ENCODE measurements at regions not wholly inside any gene's neighbourhood (a gene's known extent, or its start where the extent isn't known, plus 50 kb on each side); places are given as distances from the start of the nearest gene placed in this dataset.
"Not testable (repeated sequence)": the region's sequence is repeated elsewhere in the genome, so short reads cannot be mapped to it uniquely, and the experiment has no call there.

DNA sequence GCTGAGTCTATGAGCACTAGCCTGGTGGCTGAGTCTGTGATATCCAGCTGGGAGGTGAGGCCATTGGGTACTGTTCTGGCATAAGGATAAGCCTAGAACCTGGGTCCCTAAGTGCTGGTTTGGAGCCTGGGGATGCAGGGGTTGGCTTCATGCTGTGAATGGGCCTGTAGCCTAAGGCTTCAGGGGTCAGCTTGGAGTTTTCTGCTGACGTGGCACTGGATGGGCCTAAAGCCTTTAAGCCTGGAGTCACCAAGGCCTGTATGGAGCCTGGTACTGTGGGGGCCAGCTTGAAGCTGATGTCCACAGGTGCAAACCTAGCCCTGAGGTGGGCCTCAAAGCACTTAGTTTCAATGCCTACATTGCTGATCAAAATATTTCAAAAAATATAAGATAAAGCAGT, 979.6 kb upstream of the POU3F4 start:
- no peak for DNase-seq (ENCODE audit: low read depth in 2 of 2)

GRCh38 chrX:82534086-82534597, 973.9 kb upstream of the POU3F4 start:
- no peak for DNase-seq (ENCODE audit: low read depth in 2 of 2)

- not testable (repeated sequence) for DNase-seq (ENCODE audit: low read depth in 2 of 2)
Measured at GRCh38 chrX:82537205-82537604, 970.9 kb upstream of the POU3F4 start.

- DNase-seq (ENCODE audit: low read depth in 2 of 2), result no peak
Measured at GRCh38 chrX:82541822-82542221, 966.3 kb upstream of the POU3F4 start.

GRCh38 chrX:82552201-82552600, 955.9 kb upstream of the POU3F4 start:
- not testable (repeated sequence) for DNase-seq (ENCODE audit: low read depth in 2 of 2)

GRCh38 chrX:82556588-82556987, 951.5 kb upstream of the POU3F4 start:
- DNase-seq (ENCODE audit: low read depth in 2 of 2), result no peak

- DNase-seq (ENCODE audit: low read depth in 2 of 2), result no peak
Measured at GRCh38 chrX:82585868-82586267, 922.2 kb upstream of the POU3F4 start.

GRCh38 chrX:82589410-82589809, 918.7 kb upstream of the POU3F4 start:
- DNase-seq (ENCODE audit: low read depth in 2 of 2), result no peak

GRCh38 chrX:82591421-82591820, 916.7 kb upstream of the POU3F4 start:
- DNase-seq (ENCODE audit: low read depth in 2 of 2), result no peak

- DNase-seq (ENCODE audit: low read depth in 2 of 2), result no peak
Measured at GRCh38 chrX:82626978-82627377, 881.1 kb upstream of the POU3F4 start.

DNA sequence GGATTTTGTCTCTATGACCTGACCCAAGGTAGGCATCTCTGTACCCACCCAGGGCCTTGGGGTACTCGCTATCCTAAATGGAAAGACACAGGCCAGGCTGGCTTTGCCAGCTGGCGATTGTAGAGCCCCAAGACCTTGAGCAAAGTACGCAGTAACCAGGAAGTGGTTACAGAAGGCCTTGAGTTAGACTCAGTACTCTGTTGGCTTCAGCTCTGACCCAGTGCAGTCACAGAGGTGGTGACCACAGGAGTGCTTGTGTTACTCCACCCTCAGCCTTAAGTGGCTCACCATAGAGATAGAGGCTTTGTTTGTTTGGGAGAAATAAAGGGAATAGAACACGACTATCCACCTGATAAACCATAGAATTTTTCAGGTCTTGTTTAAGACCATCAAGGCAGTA, 880.5 kb upstream of the POU3F4 start:
- no peak for DNase-seq (ENCODE audit: low read depth in 2 of 2)

DNA sequence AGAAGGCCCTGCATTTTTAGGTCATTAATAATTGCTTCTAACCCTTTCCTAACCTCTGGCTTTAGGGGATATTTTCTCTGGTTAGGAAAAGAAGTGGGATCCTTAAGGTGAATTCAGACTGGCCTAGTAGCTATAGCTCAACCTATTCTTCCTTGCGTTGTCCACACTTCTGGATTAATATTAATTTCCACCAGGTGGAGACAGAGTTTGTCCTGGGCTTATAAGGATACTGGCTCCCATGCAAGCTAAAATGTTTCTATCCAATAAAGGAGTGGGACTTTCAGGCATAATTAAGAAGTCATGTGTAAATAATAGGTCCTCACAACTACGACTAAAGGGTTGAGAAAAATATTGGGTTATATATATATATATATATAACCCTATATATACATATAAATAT, 860.0 kb upstream of the POU3F4 start:
- DNase-seq (ENCODE audit: low read depth in 2 of 2), result no peak

DNA sequence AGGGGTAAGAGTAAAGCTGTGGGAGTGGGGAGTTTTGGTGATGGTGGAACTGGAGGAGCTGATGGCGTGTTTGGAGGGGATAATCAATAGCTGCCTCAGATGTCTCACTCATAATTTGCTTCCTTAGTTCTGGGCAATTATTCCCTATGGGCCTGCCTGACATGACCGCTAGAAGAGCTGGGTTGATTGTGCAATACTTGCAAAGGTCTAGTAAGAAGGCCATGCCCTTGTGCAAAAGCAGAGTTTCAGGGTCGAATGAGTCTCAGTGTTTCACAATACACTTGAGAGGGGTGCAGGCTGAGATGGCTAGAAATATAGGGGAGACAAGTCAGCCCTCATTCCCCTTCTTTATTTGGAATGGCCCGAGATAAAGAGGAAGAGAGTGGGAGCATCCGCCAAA, 858.4 kb upstream of the POU3F4 start:
- no peak for DNase-seq (ENCODE audit: low read depth in 2 of 2)

GRCh38 chrX:82658492-82658891, 849.6 kb upstream of the POU3F4 start:
- no peak for DNase-seq (ENCODE audit: low read depth in 2 of 2)

DNA sequence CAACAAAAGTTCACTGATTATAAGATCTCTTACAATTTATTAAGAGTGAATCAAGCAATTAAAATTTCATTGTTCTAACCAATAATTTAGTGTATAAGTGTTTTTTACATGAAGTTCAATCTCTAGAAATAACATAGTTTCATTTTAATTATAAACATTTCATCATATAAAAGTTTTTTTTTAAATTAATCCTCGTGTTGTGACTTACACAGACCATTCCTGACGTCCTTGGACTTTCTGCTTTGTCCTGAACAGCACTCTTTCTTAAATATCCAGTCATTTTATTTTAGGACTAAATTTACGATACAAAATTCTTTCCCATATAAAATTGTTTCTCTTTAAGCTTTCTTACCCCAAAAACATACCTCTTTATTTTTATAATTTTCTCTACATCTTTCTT, 841.7 kb upstream of the POU3F4 start:
- no peak for DNase-seq (ENCODE audit: low read depth in 2 of 2)

- DNase-seq (ENCODE audit: low read depth in 2 of 2), result no peak
Measured at GRCh38 chrX:82675104-82675503, 833.0 kb upstream of the POU3F4 start.

DNA sequence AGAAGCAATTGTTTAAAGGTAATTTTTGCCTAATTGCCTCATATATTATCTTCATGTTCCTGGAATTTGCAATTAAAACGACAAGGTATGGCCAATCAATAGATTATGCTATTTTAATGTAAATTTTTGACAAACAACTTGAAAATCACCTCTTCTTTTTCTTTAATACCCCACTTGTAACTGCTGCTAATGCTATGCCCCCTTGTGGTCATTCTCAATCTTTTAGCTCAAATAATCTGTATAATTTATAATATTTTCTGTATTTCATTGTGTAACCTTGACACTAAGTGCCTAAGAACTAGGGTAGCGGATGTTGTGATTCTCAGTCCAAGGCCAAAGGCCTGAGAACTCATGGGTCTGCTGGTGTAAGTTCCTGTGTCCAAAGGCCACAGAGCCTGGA, 831.7 kb upstream of the POU3F4 start:
- DNase-seq (ENCODE audit: low read depth in 2 of 2), result no peak

GRCh38 chrX:82677286-82677685, 830.8 kb upstream of the POU3F4 start:
- no peak for DNase-seq (ENCODE audit: low read depth in 2 of 2)

GRCh38 chrX:82692991-82693390, 815.1 kb upstream of the POU3F4 start:
- no peak for DNase-seq (ENCODE audit: low read depth in 2 of 2)

DNA sequence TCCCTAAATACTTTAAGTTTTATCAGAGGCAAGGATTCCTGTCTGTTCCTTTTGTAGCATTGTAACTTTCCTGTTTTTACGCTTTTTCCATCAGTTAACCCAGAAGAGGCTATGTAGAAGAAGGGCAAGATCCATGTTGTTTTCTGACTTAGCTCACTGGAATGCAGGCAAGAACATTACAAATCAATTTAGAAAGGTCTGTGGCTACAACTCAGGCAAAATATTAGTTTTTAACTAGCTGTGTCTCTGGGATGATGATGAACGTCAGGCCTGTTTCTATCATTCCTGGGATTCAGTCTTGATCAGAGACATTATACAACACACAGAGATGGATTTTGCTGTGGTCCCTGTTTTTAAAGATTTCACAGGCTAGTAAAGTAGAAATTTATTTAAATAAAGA, 813.0 kb upstream of the POU3F4 start:
- no peak for DNase-seq (ENCODE audit: low read depth in 2 of 2)

DNA sequence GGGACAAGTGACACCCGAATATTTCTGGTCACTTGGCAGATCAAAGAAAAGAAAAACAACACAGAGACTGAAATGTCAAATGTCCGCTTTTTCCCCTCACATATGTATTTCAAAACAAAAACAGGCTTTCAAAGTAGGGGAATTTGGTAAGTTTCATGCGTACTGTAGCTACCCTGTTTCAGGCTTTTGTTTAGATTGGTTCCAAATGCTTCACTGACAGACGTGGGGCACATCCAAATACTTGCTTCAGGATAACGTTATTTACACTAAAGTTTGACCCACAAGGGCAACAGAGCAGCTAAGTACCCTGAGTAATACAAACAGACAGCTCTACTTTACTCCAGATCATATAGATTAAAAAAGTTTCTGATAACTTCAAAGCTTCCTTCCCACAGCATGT, 804.5 kb upstream of the POU3F4 start:
- DNase-seq (ENCODE audit: low read depth in 2 of 2), result no peak

GRCh38 chrX:82711457-82711856, 796.6 kb upstream of the POU3F4 start:
- no peak for DNase-seq (ENCODE audit: low read depth in 2 of 2)

DNA sequence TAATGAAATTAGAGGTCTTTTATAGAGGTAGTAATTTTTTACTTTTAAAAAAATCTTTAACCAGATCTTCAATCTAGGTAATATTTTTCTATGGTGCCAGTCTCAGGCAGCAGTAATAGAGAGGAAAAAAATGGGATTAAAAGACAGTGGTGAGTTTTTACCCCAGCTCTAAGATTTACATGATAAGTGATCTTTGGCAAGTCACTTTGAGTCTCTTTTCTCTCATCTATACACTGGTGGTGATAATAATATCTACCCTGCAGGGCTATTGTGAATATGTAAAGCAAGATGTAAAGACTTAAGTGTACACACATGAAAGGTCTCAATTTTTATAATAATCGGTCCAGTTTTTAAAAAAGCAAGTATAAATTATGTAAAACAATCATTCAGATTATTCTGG, 786.2 kb upstream of the POU3F4 start:
- no peak for DNase-seq (ENCODE audit: low read depth in 2 of 2)

DNA sequence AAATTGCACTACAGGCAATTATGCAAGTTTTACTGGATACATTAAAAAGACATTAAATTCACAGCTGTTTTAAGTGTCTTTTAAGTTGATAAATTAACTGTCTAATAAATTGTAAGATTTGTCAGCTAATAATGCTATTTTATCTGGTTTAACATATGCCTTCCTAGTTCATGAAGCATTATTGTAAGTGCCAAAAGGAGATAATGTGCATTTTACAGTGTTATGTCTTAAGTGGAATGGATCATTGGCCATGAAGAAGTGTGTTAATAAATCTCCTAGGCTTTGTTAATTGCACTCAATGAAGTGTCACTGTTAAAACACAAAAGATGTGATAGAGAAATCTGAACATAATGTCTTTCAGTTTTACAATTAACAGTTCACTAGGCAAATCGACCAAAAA, 784.3 kb upstream of the POU3F4 start:
- DNase-seq (ENCODE audit: low read depth in 2 of 2), result no peak

DNA sequence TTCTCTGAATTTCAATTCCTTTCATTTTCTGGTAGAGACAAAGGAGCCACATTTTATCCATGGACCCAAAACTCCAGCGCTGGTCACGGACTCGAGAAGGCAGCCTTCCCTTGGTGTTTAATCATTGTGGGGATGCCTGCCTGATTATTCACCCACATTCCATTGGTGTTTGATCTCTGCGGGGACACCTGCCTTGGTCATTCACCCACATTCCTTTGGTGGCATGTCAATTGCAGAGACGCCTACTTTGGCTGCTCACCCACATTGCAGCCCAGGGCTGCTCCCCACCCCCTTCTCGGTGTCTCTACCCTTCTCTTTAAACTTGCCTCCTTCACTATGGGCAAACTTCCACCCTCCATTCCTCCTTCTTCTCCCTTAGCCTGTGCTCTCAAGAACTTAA, 780.7 kb upstream of the POU3F4 start:
- DNase-seq (ENCODE audit: low read depth in 2 of 2), result not testable (repeated sequence)

All from fibroblast of skin of left biceps (primary cell).